Smooth muscle cell (in vitro differentiated cells): ENCODE measurements at regions not wholly inside any gene's neighbourhood (a gene's known extent, or its start where the extent isn't known, plus 50 kb on each side); places are given as distances from the start of the nearest gene placed in this dataset.

Source experiments
- DNase-seq: peaks from one replicate; lab custom pipeline; 2025; ENCODE audit not compliant: unreplicated experiment; lab: John Stamatoyannopoulos, UW
- H2AFZ ChIP-seq: fragments of 200-600 bp; sonication (generic); 2 replicates; pipeline ENCODE4 v1.6.0; 2016; ENCODE audit warnings: antibody characterized with exemption, low read depth, mild to moderate bottlenecking
- H3F3A ChIP-seq: fragments of 200-600 bp; sonication (generic); 2 replicates; pipeline ENCODE4 v1.6.0; 2017; ENCODE audit warnings: antibody characterized with exemption, low read depth
- H3K27ac ChIP-seq: fragments of 200-600 bp; sonication (generic); 2 replicates; pipeline ENCODE4 v1.5.1; 2016; ENCODE audit warnings: low read depth, mild to moderate bottlenecking
- H3K27me3 ChIP-seq: fragments of 200-600 bp; sonication (generic); 2 replicates; pipeline ENCODE4 v1.6.1; 2016; ENCODE audit warnings: low read depth, mild to moderate bottlenecking
- H3K36me3 ChIP-seq: fragments of 200-600 bp; sonication (generic); 2 replicates; pipeline ENCODE4 v1.5.1; 2016; ENCODE audit warnings: low read depth
- H3K4me1 ChIP-seq: fragments of 200-600 bp; sonication (generic); 2 replicates; pipeline ENCODE4 v1.5.1; 2016; ENCODE audit warnings: low read depth
- H3K4me2 ChIP-seq: fragments of 200-600 bp; sonication (generic); 2 replicates; pipeline ENCODE4 v1.6.0; 2016; ENCODE audit warnings: mild to moderate bottlenecking
- H3K4me3 ChIP-seq: fragments of 200-600 bp; sonication (generic); 2 replicates; pipeline ENCODE4 v1.5.1; 2016; ENCODE audit warnings: mild to moderate bottlenecking
- H3K79me2 ChIP-seq: fragments of 200-600 bp; sonication (generic); 2 replicates; pipeline ENCODE4 v1.6.0; 2016; ENCODE audit warnings: low read depth, mild to moderate bottlenecking
- H3K9ac ChIP-seq: fragments of 200-600 bp; sonication (generic); 2 replicates; pipeline ENCODE4 v1.6.0; 2016; ENCODE audit warnings: low read depth
- H3K9me3 ChIP-seq: fragments of 200-600 bp; sonication (generic); replicated peaks from 2 replicates; pipeline ENCODE4 v1.5.1; 2016; ENCODE audit warnings: low read depth
- H4K20me1 ChIP-seq: fragments of 200-600 bp; sonication (generic); 2 replicates; pipeline ENCODE4 v1.6.0; 2016; ENCODE audit warnings: low read depth
- CTCF ChIP-seq: fragments of 200-600 bp; sonication (generic); IDR thresholded peaks from 2 replicates; pipeline ENCODE4 v1.5.1; 2017; ENCODE audit warnings: borderline replicate concordance, mild to moderate bottlenecking, antibody characterized with exemption; ENCODE audit not compliant: insufficient read depth, poor library complexity, severe bottlenecking
- WGBS: methylation state at CpG from one replicate; pipeline ENCODE4 v1.1.7; 2016; ENCODE audit warnings: low lambda C conversion rate; 5-methylcytosine and 5-hydroxymethylcytosine counted together

GRCh38 chr1:213641312-213641711 lies 346.5 kb upstream of the PROX1 start:
- H4K20me1 ChIP-seq: no peaks in the 10 kb centered on the region
- H3K9me3 ChIP-seq: no peaks in the 10 kb centered on the region
- TF ChIP-seq CTCF: no peak
- no peak for DNase-seq
- H3K9ac ChIP-seq: no peak overlapping the region
- H3K27me3 ChIP-seq: no peaks in the 10 kb centered on the region
- no peaks in the 10 kb centered on the region for H3K36me3 ChIP-seq
- no peak overlapping the region for H3K27ac ChIP-seq
- WGBS: 85% methylated on average over 2 of the region's 2 CpGs
- H3F3A ChIP-seq: no peaks in the 10 kb centered on the region
- no peak overlapping the region for H2AFZ ChIP-seq
- H3K4me2 ChIP-seq: no peak overlapping the region
- H3K4me3 ChIP-seq: no peak overlapping the region
- no peaks in the 10 kb centered on the region for H3K4me1 ChIP-seq
- H3K79me2 ChIP-seq: no peaks in the 10 kb centered on the region

- H3K4me2 ChIP-seq: no peak overlapping the region
- no peak overlapping the region for H2AFZ ChIP-seq
- no peak overlapping the region for H3K4me3 ChIP-seq
- H3K27ac ChIP-seq: no peak overlapping the region
- no peaks in the 10 kb centered on the region for H3F3A ChIP-seq
- no peaks in the 10 kb centered on the region for H3K9me3 ChIP-seq
- TF ChIP-seq CTCF: no peak
- H3K27me3 ChIP-seq: no peaks in the 10 kb centered on the region
- no peaks in the 10 kb centered on the region for H4K20me1 ChIP-seq
- no peaks in the 10 kb centered on the region for H3K79me2 ChIP-seq
- DNase-seq: no peak
- H3K4me1 ChIP-seq: no peaks in the 10 kb centered on the region
- H3K36me3 ChIP-seq: no peaks in the 10 kb centered on the region
- no peak overlapping the region for H3K9ac ChIP-seq
Measured at GRCh38 chr1:213643360-213643759, 344.4 kb upstream of the PROX1 start.

- DNase-seq: no peak
- no peak for TF ChIP-seq CTCF
- Histone ChIP-seq H3K27ac (peak overlapping the region; percentile 52), H2AFZ (no peak overlapping the region), H4K20me1 (no peaks in the 10 kb centered on the region), H3K27me3 (no peaks in the 10 kb centered on the region), H3K4me2 (no peak overlapping the region), H3K4me1 (no peaks in the 10 kb centered on the region), H3K79me2 (no peaks in the 10 kb centered on the region), H3K9ac (peak overlapping the region; percentile 13), H3K9me3 (no peaks in the 10 kb centered on the region), H3K4me3 (no peak overlapping the region), H3F3A (no peaks in the 10 kb centered on the region), H3K36me3 (no peaks in the 10 kb centered on the region)
- WGBS: 50% methylated on average over 2 of the region's 2 CpGs
Measured at GRCh38 chr1:213647864-213648650, 339.7 kb upstream of the PROX1 start.

- Histone ChIP-seq H3K4me1 (no peaks in the 10 kb centered on the region), H3K9ac (no peak overlapping the region), H2AFZ (no peak overlapping the region), H4K20me1 (no peaks in the 10 kb centered on the region), H3K27ac (no peak overlapping the region), H3F3A (no peaks in the 10 kb centered on the region), H3K4me3 (no peak overlapping the region), H3K79me2 (no peaks in the 10 kb centered on the region), H3K36me3 (no peaks in the 10 kb centered on the region), H3K27me3 (no peaks in the 10 kb centered on the region), H3K9me3 (no peaks in the 10 kb centered on the region), H3K4me2 (no peak overlapping the region)
- 74% methylated on average over 10 of the region's 10 CpGs for WGBS
- DNase-seq: no peak
- TF ChIP-seq CTCF: no peak
Measured at GRCh38 chr1:213649373-213649772, 338.4 kb upstream of the PROX1 start.
